ENCODE measurements at regions not wholly inside any gene's neighbourhood (a gene's known extent, or its start where the extent isn't known, plus 50 kb on each side); places are given as distances from the start of the nearest gene placed in this dataset.

GRCh38 chr4:110737931-110738330 is 115.1 kb upstream of the PITX2 start:
- no peak overlapping the region for H2BK5ac ChIP-seq (ENCODE audit: low read depth, low read length)
- TF ChIP-seq JUN (IDR thresholded peaks at IDR 0.05; ENCODE audit: low read depth, low read length) (no peak), RFX5 (IDR thresholded peaks at IDR 0.05; ENCODE audit: borderline replicate concordance, low read depth, low read length) (no peak), FOSL1 (IDR thresholded peaks at IDR 0.05; ENCODE audit: insufficient read depth, low read depth, low read length) (no peak), CHD2 (IDR thresholded peaks at IDR 0.05; ENCODE audit: low read length) (no peak), KDM1A (IDR thresholded peaks at IDR 0.05; ENCODE audit: borderline replicate concordance, low read length) (no peak), MAFK (IDR thresholded peaks at IDR 0.05; ENCODE audit: low read depth, low read length) (no peak), GABPA (IDR thresholded peaks at IDR 0.05; ENCODE audit: borderline replicate concordance, insufficient read depth, low read length) (no peak), SIN3A (conservative IDR thresholded peaks at IDR 0.05 in 1 of 2, IDR thresholded peaks at IDR 0.05 in 1 of 2; ENCODE audit: low read depth in 1 of 2, low read length in 2 of 2) (no peak), TBP (IDR thresholded peaks at IDR 0.05; ENCODE audit: low read depth, low read length) (no peak), SP2 (IDR thresholded peaks at IDR 0.05; ENCODE audit: low read length) (no peak), BACH1 (IDR thresholded peaks at IDR 0.05; ENCODE audit: low read length) (no peak), TEAD4 (IDR thresholded peaks at IDR 0.05; ENCODE audit: low read depth, low read length) (no peak), RAD21 (IDR thresholded peaks at IDR 0.05 in 1 of 2, conservative IDR thresholded peaks at IDR 0.05 in 1 of 2; ENCODE audit: low read depth in 2 of 2, low read length in 2 of 2) (no peak), RBBP5 (IDR thresholded peaks at IDR 0.05; ENCODE audit: borderline replicate concordance, low read depth, low read length) (no peak), ATF3 (IDR thresholded peaks at IDR 0.05; ENCODE audit: insufficient read depth, low read depth, low read length) (no peak)

More at GRCh38 chr4:110737931-110738330, 115.1 kb upstream of the PITX2 start:
- Histone ChIP-seq H3K4ac (replicated peaks; ENCODE audit: insufficient read length, low read depth, low read length) (no peak overlapping the region), H2AFZ (ENCODE audit: low read length) (no peak overlapping the region; the same call in 1 of the 2 replicates), H3K9ac (replicated peaks in 1 of 4; ENCODE audit: extremely low read depth in 1 of 4, low read depth in 3 of 4, low read length in 3 of 4) (no peak overlapping the region), H3K56ac (replicated peaks; ENCODE audit: insufficient read length, low read depth, low read length) (no peak overlapping the region), H3K27ac (ENCODE audit: low read depth, low read length) (no peak overlapping the region), H3K9me3 (ENCODE audit: insufficient read depth in 2 of 2, low read depth in 1 of 2, low read length in 1 of 2) (no peaks in the 10 kb centered on the region), H4K91ac (replicated peaks; ENCODE audit: insufficient read length, low read length) (no peak overlapping the region), H3K4me1 (replicated peaks in 1 of 4; ENCODE audit: control insufficient read depth in 3 of 4, insufficient read depth in 4 of 4, low read length in 3 of 4) (no peaks in the 10 kb centered on the region), H2BK15ac (ENCODE audit: low read length) (no peak overlapping the region), H4K20me1 (replicated peaks in 1 of 2; ENCODE audit: control insufficient read depth in 1 of 2, insufficient read depth in 2 of 2, low read length in 2 of 2) (no peaks in the 10 kb centered on the region), H3K4me2 (ENCODE audit: insufficient read depth in 1 of 2, low read depth in 2 of 2, low read length in 2 of 2) (no peak overlapping the region), H2BK120ac (replicated peaks; ENCODE audit: low read depth, low read length) (no peak overlapping the region), H3K27me3 (replicated peaks in 1 of 4; ENCODE audit: control insufficient read depth in 3 of 4, extremely low read depth in 1 of 4, insufficient read depth in 3 of 4, low read length in 3 of 4) (no peaks in the 10 kb centered on the region), H3K18ac (ENCODE audit: extremely low read depth, low read length) (no peak overlapping the region), H3K23me2 (ENCODE audit: low read depth, low read length) (no peaks in the 10 kb centered on the region), H2BK12ac (ENCODE audit: low read depth, low read length) (no peak overlapping the region), H2BK20ac (ENCODE audit: low read length) (no peak overlapping the region), H4K8ac (ENCODE audit: extremely low read depth, insufficient read depth, low read length) (no peak overlapping the region), H4K5ac (ENCODE audit: insufficient read length, low read depth, low read length) (no peak overlapping the region), H3K79me2 (ENCODE audit: control insufficient read depth in 1 of 2, insufficient read depth in 2 of 2, low read length in 2 of 2) (no peaks in the 10 kb centered on the region), H3K79me1 (ENCODE audit: low read depth, low read length) (no peaks in the 10 kb centered on the region), H3K23ac (ENCODE audit: insufficient read length) (no peak overlapping the region), H3K36me3 (ENCODE audit: control insufficient read depth in 2 of 4, insufficient read depth in 4 of 4, low read length in 3 of 4) (no peaks in the 10 kb centered on the region), H2AK5ac (ENCODE audit: low read depth, low read length) (no peak overlapping the region), H3K4me3 (ENCODE audit: extremely low read depth in 1 of 4, insufficient read depth in 2 of 4, low read depth in 3 of 4, low read length in 4 of 4) (no peak overlapping the region), H3K14ac (ENCODE audit: insufficient read length) (no peak overlapping the region)
- FAIRE-seq = no peak
- DNase-seq (ENCODE audit: low read depth in 1 of 2, low spot score in 2 of 2) = no peak
- ChIA-PET CTCF (ENCODE audit: partially characterized antibody) (interaction anchor here (2.2 kb wide), 1 partner anchor 18 kb away, joined by 9 read pairs; no protein-coding TSS in a partner anchor), POLR2A (ENCODE audit: partially characterized antibody) (no interaction called here)
- 95% methylated on average over 3 of the region's 3 CpGs; no CpG with 5 or more reads in 1 of the 2 experiments for WGBS, 2 experiments (ENCODE audit: extremely low coverage in 1 of 2, insufficient coverage in 1 of 2, insufficient read length in 1 of 2, insufficient replicate concordance in 2 of 2, low coverage in 1 of 2, low lambda C conversion rate in 2 of 2, missing lambda C conversion rate in 1 of 2)
